Endothelial cell of umbilical vein (primary cell): ENCODE measurements at regions not wholly inside any gene's neighbourhood (a gene's known extent, or its start where the extent isn't known, plus 50 kb on each side); places are given as distances from the start of the nearest gene placed in this dataset.

Experiments used
- BruUV-seq: library from RNA; stranded (reverse); fragments of 400-500 nt; replicated peaks from 2 replicates; lab custom pipeline; 2021; lab: Mats Ljungman, UMichigan
- CTCF ChIA-PET: fragments of 300-600, 350-600 bp; sonication (Branson Sonifier 250); formaldehyde crosslinking; loops from one replicate; lab custom pipeline; 2021; ENCODE audit warnings: antibody characterized with exemption, inconsistent platforms; lab: Charles Lee
- POLR2A ChIA-PET: fragments of 300-600, 350-600 bp; sonication (Branson Sonifier 250); formaldehyde crosslinking; loops from one replicate; lab custom pipeline; 2021; ENCODE audit warnings: antibody characterized with exemption, inconsistent platforms; lab: Charles Lee
- DNase-seq: peaks from one replicate; pipeline ENCODE4 v3.0.0-alpha.2; 2011; ENCODE audit warnings: low read depth, low spot score
- FAIRE-seq: peaks from 2 replicates; lab custom pipeline; 2011; peaks lifted over from hg19 to GRCh38; lab: Jason Lieb, UNC
- H2AFZ ChIP-seq: 2 replicates; pipeline ENCODE4 v1.6.0; 2012; ENCODE audit warnings: low read depth, low read length, control low read depth, inconsistent platforms
- H3K27ac ChIP-seq: 2 replicates; pipeline ENCODE4 v1.5.1; 2011; ENCODE audit warnings: low read depth, mild to moderate bottlenecking, control low read depth, low read length, moderate library complexity; ENCODE audit not compliant: insufficient read depth
- H3K27me3 ChIP-seq, 2 experiments: 2 replicates each; pipeline versions ENCODE4 v1.6.0 to v1.6.1; 2011; ENCODE audit warnings: low read length in 2 of 2, mixed read lengths in 1 of 2; ENCODE audit not compliant: control insufficient read depth in 2 of 2, insufficient read depth in 2 of 2
- H3K36me3 ChIP-seq, 2 experiments: 2 replicates in 1 of 2; 3 replicates in 1 of 2; pipeline ENCODE4 v1.5.1; 2011; ENCODE audit warnings: low read length in 2 of 2, mild to moderate bottlenecking in 1 of 2, moderate library complexity in 1 of 2; ENCODE audit not compliant: control insufficient read depth in 2 of 2, insufficient read depth in 2 of 2; ENCODE audit errors: extremely low read depth in 1 of 2
- H3K4me1 ChIP-seq: 3 replicates; pipeline ENCODE4 v1.5.1; 2011; ENCODE audit warnings: mild to moderate bottlenecking, low read length; ENCODE audit not compliant: control insufficient read depth, insufficient read depth; ENCODE audit errors: extremely low read depth
- H3K4me2 ChIP-seq: 2 replicates; pipeline ENCODE4 v1.6.1; 2011; ENCODE audit warnings: low read length, control low read depth, mixed read lengths; ENCODE audit not compliant: insufficient read depth
- H3K4me3 ChIP-seq, 3 experiments: fragments of 200-600 bp in 1 of 3; sonication (generic), shearing (Covaris generic) in 1 of 3; replicated peaks in 1 of 3; 2 replicates each; pipeline ENCODE4 v1.5.1; 2011 to 2016; ENCODE audit warnings: control low read depth in 3 of 3, low read length in 3 of 3, mild to moderate bottlenecking in 2 of 3, inconsistent platforms in 1 of 3, low read depth in 1 of 3, moderate library complexity in 1 of 3; ENCODE audit not compliant: insufficient read depth in 1 of 3
- H3K79me2 ChIP-seq: 2 replicates; pipeline ENCODE4 v1.6.0; 2012; ENCODE audit warnings: low read length, inconsistent platforms; ENCODE audit not compliant: control insufficient read depth, insufficient read depth
- H3K9ac ChIP-seq: replicated peaks from 2 replicates; pipeline ENCODE3; 2011; ENCODE audit warnings: low read length, control low read depth; ENCODE audit not compliant: insufficient read depth; ENCODE audit errors: extremely low read depth
- H3K9me1 ChIP-seq: replicated peaks from 3 replicates; pipeline ENCODE4 v1.6.0; 2011; ENCODE audit warnings: mild to moderate bottlenecking, low read length; ENCODE audit not compliant: control insufficient read depth, insufficient read depth; ENCODE audit errors: extremely low read depth
- H3K9me3 ChIP-seq: replicated peaks from 2 replicates; pipeline ENCODE4 v1.5.1; 2012; ENCODE audit warnings: low read length, inconsistent platforms; ENCODE audit not compliant: control insufficient read depth, insufficient read depth
- H4K20me1 ChIP-seq: replicated peaks from 2 replicates; pipeline ENCODE3; 2011; ENCODE audit warnings: mild to moderate bottlenecking, low read length; ENCODE audit not compliant: control insufficient read depth, insufficient read depth; ENCODE audit errors: extremely low read depth
- CTCF ChIP-seq, 2 donors: IDR thresholded peaks; 1 replicate in 1 of 2; 2 replicates in 1 of 2; pipeline ENCODE4 v1.5.1; 2011; ENCODE audit warnings: low read length in 2 of 2, mild to moderate bottlenecking in 2 of 2, moderate library complexity in 2 of 2, control low read depth in 1 of 2, inconsistent platforms in 1 of 2, low read depth in 1 of 2; ENCODE audit not compliant: insufficient read depth in 1 of 2; ENCODE audit errors: extremely low read depth in 1 of 2
- EZH2 ChIP-seq: IDR thresholded peaks from 2 replicates; pipeline ENCODE4 v1.6.1; 2012; ENCODE audit warnings: borderline replicate concordance, low read depth, mild to moderate bottlenecking, moderate library complexity, low read length, inconsistent platforms; ENCODE audit not compliant: severe bottlenecking
- FOS ChIP-seq: IDR thresholded peaks from 2 replicates; pipeline ENCODE4 v1.6.1; 2011; ENCODE audit warnings: mild to moderate bottlenecking, low read length, moderate library complexity, borderline replicate concordance; ENCODE audit not compliant: insufficient read depth
- GATA2 ChIP-seq: IDR thresholded peaks from 2 replicates; pipeline ENCODE4 v1.7.0; 2011; ENCODE audit warnings: low read depth, mild to moderate bottlenecking, moderate library complexity, mixed read lengths, low read length; ENCODE audit not compliant: insufficient read length, insufficient read depth
- JUN ChIP-seq: IDR thresholded peaks from 2 replicates; pipeline ENCODE4 v1.6.1; 2011; ENCODE audit warnings: borderline replicate concordance, low read depth; ENCODE audit not compliant: insufficient read length, insufficient read depth
- MAX ChIP-seq: IDR thresholded peaks from 2 replicates; pipeline ENCODE4 v1.6.1; 2011; ENCODE audit not compliant: insufficient read depth, insufficient read length
- MYC ChIP-seq: IDR thresholded peaks from one replicate; pipeline ENCODE4 v1.6.1; 2011; ENCODE audit warnings: mild to moderate bottlenecking, low read depth, low read length
- POLR2A ChIP-seq: IDR thresholded peaks from 2 replicates; pipeline ENCODE4 v1.6.1; 2012; ENCODE audit warnings: low read depth, mild to moderate bottlenecking, control low read depth, low read length
- POLR2AphosphoS5 ChIP-seq: IDR thresholded peaks from 2 replicates; pipeline ENCODE4 v1.6.1; 2012; ENCODE audit warnings: low read depth, mild to moderate bottlenecking, control low read depth, low read length, moderate library complexity; ENCODE audit not compliant: insufficient read depth
- dilution Hi-C: fragments of 300-500 bp; cut with MboI; formaldehyde crosslinking; loops from one replicate; pipeline ENCODE4 v1.15.0; 2019; ENCODE audit warnings: low sequenced_read_pairs; ENCODE audit not compliant: extremely low pct_ligation_motif_present
- intact Hi-C: fragments of 100-400 bp; cut with micrococcal nuclease; formaldehyde crosslinking; loops from one replicate; pipeline ENCODE4 v1.10.0; 2022

- Histone ChIP-seq H3K9me3 (peaks cover 6% of the 10 kb centered on the region), H3K79me2 (no peaks in the 10 kb centered on the region), H3K9me1 (no peaks in the 10 kb centered on the region), H4K20me1 (no peaks in the 10 kb centered on the region), H3K4me1 (no peaks in the 10 kb centered on the region), H3K4me2 (no peak overlapping the region), H3K36me3 (no peaks in the 10 kb centered on the region), H3K27me3 (no peaks in the 10 kb centered on the region), H3K4me3 (no peak overlapping the region), H3K9ac (no peak overlapping the region), H3K27ac (no peak overlapping the region), H2AFZ (no peak overlapping the region)
- TF ChIP-seq MAX (no peak), POLR2AphosphoS5 (no peak), EZH2 (no peak), POLR2A (no peak), MYC (no peak), JUN (no peak), CTCF (IDR thresholded peaks at IDR 0.05; ENCODE audit: extremely low read depth in 1 of 2, insufficient read depth in 1 of 2, low read depth in 1 of 2, low read length in 2 of 2) (no peak), GATA2 (no peak), FOS (no peak)
- DNase-seq (no peak), FAIRE-seq (no peak)
- dilution Hi-C loops, result no loop called here
- no TSS peak for BruUV-seq
- POLR2A ChIA-PET, result no interaction called here
- intact Hi-C loops, result no loop called here
- CTCF ChIA-PET, result no interaction called here
Observed at GRCh38 chr20:21801193-21801592, 95.7 kb downstream of the PAX1 start.
